ENCODE measurements at regions not wholly inside any gene's neighbourhood (a gene's known extent, or its start where the extent isn't known, plus 50 kb on each side); places are given as distances from the start of the nearest gene placed in this dataset.
"Not testable (repeated sequence)": the region's sequence is repeated elsewhere in the genome, so short reads cannot be mapped to it uniquely, and the experiment has no call there.

DNA sequence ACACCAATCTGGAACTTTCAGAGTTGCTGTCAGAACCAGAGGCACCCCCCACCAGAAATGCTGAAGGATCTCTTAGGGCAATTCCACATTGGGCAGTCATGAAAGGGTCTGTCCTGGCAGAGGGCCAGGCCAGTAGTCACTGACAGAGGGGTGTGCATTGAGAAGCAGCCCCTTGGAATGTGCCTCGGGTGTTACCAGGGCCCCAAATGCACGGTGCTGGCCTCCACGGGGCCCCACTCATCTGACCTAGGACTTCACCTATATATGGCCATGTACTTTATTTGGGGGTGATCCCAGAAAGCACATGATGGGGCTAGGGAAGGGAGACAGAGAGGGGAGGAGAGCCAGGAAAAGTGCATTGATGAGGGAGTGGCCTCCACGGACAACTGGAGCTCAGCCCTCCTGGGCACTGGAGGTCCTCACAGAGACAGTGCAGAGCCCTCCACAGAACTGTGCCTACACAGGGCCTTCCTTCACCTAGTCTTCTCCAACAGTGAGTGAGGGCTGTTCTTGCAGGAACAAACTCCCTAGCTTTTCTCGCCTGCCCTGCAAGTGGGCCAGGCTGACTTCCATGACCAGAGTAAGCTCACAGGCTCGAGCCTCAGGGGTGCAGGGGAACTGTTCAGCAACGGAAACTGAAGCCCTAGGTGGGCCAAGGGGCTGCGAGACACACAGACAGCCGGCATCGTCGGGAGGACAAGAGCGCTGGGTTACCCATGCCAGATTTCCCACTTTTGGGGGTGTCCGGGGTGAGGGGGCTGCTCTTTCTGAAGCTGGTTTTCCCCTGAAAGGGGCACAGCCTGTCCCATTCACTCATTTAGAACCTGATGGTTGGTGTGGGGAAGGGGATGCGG, 136.2 kb downstream of the HMX1 start:
- peak; percentile 6 for DNase-seq (ENCODE audit: low spot score)

DNA sequence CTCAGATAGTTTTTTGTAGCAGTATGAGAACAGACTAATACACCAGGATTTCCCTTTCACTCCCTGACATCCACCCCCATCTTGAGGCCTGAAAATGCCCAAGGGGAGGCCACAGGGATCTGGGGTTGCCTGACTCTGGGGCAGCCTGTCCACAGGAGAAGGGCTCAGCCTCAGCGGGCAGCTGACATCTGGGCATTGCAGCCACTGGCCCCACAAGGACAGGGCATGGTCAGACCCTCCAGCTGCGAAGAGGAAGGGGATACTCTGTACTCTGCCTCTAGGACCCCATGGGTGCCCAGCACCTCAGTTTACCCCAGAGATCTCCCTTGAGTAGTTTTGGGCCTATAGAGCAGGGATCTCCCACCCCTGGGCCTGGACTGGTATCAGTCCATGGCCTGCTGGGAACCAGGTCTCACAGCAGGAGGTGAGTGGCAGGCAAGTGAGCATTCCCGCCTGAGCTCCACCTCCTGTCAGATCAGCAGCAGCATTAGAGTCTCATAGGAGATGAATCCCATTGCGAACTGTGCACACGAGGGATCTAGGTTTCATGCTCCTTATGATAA, 138.9 kb downstream of the HMX1 start:
- DNase-seq (ENCODE audit: low spot score): no peak

DNA sequence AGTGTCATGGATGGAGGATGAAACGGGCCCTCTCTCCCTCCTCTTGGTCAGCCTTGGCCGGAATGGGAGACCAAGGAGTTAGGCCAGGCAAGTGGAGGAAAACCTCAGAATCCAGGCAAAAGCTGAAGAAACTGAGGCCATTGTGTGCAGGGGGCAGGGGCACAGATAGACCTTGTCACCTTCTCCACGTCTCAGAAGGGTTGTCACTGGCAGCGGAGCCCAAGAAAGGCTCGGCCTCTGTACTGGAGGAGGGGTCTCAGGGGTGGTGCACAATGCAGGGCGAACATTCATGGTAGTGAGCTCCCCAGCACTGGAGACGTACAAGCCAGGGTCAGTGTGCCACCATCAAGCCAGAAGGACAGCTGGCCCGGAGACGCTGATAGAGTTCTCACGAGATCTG, 139.5 kb downstream of the CPZ start:
- DNase-seq (ENCODE audit: low spot score): no peak

DNA sequence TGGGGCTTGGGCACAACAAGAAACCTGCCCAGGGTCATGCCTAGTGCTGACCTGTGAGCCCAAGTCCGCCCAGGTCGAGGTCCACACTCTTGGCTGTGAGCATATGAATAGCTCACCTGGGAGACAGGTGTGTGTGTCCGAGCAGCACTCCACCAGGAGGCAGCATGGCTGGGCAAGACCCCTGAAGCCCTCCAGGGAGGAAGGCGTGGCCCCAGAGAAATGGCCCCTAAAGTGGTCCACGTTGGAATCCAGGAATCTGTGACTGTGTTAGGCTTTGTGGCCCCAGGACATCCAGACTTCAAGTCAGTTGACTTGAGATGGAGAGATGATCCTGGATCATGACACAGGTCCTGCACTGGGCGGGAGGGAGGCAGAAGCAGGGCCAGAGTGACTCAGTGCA, 138.8 kb downstream of the CPZ start:
- DNase-seq (ENCODE audit: low spot score): no peak

DNA sequence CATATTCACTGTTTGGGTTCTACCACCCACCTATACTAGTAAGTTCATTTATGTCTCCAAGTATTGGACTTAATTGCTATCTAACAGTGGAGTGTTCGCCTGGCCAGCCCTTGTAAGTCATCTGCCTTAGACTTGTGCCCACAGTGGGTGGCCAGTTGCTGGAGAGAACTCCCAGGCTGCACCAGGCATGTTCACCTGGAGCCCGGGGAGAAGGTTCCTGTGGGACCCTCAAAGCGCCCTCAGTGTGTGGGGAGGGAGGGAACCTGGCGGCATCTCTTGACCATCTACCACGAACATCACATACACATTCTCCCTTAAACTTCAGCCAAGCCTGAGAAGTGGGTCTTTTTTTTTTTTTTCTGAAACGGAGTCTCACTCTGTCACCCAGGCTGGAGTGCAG, 138.1 kb downstream of the CPZ start:
- DNase-seq (ENCODE audit: low spot score): no peak

DNA sequence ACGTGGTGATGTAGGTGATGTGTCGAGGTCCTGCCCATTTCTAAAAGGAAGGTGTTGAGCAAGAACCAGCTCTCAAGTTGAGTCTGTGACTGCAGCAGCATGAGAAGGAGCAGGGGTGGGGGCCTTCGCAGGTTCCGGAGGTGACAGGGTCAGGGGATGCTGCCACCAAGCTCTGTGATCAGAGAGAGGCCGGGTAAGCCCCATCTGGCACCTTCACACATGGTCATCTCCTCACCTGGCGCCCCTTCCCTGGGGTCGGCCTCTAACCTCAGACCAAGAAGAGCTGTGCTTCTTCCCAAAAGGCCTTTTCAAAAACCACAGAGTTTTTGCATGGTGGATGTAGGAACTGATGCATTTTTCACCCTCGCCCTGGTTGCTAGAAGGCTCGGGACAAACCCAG, 137.6 kb downstream of the CPZ start:
- no peak for DNase-seq (ENCODE audit: low spot score)

DNA sequence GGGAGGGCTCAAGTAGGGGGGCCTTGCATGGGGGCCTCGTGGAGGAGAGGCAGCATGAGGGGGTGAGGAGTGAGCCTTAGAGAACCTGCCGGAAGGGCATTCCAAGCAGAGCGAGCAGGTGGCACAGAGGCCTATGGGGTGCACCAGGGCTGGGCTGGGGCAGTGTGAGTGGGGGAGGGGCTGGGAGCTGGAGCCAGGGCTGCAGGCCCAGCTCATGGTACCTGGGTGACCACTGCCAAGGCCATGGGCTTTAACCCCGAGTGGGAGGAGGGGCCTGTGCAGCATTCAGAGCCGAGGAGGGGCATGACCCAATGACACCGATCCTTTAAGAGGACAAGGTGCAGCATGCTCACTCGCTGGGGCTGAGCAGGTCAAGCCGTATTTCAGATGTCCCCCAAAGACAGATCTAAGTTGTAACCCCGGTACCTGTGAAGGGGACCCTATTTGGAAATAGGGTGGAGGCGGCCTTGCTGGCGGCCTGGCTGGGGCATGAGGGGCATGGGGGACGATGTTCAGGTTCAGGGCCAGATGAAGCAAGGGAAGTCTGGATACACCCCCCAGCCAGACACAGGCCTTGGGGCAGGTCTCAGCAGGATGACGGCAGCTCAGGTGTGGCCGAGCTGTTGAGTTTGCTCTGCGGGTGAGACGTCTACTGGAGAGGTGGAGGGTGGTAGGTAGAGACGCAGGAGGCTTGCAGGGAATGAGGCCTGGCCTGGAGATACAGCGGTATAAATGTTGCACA, 137.0 kb downstream of the CPZ start:
- no peak for DNase-seq (ENCODE audit: low spot score)

DNA sequence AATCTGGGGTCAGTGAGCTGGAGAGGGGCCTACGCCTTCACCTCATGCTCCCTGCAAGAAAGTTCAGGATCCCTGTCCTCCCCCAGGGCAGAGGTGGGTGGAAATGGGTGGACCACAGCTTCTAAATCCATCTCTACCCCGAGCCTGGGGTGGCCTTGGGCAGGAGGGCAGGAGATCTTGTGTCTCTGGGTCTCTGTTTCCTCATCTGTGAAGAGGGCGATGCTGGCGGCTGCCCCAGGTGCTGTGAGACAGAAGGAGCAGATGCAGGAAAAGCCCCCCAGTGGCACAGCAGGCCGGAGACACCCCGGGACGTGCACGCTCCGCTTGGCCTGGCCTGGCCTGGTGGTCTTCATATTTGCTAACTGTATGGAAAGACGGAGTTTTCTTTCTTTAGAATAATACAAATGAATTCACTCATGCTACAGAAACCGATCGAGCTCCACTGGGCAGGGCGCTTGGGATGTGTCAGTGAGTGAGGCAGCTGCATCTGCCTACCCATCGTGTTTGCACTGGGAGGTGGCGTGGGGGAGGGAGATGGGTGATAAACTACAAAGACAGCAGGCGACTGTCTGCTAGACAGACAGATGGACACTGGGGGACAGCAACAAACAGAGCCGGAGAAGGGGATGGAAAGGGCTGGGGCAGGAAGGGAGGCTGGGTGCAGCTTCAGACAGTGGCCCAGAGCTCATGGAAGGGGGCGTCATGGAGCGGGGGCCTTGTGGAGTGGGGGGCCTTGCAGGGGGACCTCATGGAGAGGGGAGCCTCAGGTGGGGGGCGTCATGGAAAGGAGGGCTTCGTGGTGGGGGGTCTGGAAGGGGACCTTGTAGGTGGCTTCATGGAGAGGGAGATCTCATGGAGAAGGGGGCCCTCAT, 136.2 kb downstream of the CPZ start:
- DNase-seq (ENCODE audit: low spot score): no peak

DNA sequence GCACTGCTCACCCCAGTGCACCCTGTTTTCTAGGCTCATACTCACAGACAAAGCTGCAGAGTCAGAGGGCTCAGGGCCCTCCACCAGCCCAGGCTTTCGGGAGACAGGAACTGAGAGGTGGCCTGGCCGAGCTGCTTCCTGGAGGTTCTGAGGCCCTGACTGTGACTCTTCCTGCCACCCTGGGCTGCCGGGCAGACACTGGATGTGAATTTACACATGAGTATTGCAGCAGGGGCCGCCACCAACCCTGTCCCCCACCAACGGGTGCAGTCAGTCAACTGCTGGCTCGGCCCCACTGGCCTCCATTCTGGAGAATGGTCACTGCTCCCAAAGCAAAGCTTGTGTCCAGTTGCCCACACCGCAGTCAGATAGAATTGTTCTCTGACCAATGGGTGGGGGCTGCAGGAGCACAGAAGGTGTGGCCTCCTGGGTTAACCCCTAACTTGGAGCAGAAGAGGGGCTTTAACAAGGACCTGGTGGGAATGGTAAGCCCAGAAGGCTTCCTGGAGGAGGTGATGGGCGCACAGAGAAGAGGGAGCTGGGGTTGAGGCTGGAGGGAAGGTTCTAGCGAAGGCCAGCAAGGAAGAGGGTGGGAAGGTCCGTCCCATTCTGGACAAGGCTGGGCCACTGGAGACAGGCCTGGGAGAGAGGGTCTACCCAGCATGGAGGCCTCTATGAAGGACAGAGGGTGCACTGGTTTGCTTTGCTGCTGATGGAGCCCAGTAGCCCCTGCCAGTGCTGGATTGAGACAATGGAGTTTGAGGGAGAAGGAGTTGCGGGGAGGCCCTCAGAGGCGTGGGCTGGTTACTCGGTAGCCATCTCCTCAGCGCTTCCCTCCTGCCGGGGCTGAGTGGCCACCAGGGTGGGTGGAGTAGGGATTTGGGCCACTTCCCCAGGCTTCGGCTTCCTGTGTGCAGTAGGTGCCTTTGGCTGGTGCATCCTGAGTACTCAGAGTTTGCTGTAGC, 135.3 kb downstream of the CPZ start:
- no peak for DNase-seq (ENCODE audit: low spot score)

DNA sequence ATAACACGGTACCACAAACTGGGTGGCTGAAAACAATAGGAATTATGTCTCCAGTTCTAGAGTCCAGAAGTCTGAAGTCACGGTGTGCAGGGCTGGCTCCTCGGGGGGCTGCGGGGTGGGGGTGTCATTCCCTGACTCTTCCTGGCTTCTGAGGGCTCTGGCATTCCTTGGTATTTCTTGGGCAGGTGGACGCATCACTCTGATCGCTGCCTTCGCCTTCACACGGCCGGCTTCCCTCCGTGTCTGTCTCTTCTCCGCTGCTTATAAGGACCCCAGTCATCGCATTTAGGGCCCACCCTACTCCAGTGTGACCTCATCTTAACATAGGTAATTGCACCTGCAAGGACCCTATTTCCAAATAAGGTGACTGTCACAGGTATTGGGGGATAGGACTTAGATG, 134.6 kb downstream of the CPZ start:
- DNase-seq (ENCODE audit: low spot score): no peak

DNA sequence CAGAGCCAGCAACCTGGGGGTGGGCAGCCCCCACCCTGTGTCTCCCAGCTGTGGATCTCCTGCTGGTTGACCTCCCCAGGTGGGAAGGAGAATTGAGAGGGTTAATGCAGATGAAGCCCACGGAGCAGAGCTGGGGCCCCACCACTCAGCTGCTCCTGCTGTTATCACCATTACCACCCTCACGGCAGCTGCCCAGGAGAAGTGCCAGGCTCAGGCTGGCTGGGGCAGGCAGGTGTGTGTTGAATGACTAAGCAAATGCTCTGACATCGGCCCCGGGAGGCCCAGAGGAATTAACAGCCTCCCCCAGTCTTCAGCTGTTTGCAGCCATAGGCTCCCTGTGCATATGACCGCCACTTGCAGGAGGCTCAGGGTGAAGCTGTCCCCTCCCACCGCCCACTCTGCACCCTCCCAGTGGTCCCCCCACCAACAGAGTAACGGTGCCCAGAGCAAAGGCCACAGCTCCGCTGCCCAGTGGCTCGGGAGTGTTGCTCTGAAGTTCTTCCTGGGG, 133.8 kb downstream of the CPZ start:
- DNase-seq (ENCODE audit: low spot score): no peak

DNA sequence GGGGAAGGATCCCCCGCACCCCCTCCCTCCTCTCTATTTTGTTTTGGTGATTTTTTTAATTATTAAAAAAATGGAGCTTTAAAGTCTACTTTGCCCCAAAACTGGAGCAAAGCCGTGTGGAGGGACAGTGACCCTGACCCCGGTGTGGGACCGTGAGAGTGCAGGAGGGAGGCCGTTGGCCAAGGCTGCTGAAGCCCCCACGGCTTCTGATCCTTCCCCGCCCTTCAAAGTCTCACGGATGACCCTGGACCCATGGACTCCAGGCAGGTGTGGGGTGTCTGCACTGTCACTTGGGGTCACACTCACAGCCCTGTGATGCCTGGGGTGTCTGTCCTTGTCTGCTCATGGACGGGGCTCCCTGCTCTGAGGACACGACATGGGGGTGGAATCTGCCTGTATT, 133.3 kb downstream of the CPZ start:
- no peak for DNase-seq (ENCODE audit: low spot score)

DNA sequence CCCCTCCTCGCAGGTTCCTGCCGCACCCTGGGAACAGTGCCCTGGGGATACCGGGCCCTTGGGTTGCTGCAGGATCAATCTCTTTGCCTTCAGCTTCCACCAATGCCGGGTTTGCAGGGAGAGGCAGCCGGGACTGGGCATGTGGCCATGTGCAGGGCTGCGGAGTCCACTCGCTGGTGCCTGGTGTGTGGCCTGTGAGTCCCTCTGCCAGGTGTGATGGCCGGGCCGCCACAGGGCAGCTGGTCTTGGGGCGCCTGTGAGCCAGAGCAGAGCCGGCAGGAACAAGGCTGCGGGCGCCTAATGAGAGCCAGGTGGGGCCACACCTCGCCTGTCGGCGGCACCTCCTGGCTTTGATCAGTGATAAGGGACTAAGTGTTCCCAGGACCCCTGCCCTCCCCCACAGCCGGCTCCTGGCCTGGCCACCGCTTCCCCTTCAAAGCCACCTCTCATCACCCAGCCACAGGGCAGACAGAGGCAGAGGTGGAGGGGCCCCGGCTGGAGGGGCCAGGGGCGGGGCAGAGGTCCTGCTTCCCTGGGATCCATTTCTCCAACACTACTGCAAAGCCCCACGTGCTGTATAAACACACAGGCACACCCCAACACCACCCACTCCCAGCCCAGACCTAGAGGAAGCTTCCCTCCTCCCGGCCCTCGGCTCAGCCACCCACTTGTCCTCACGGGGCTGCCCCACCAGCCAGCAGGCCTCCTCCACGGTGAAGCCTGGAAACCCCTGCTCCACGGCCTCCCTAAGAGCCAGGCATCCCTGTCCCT, 132.7 kb downstream of the CPZ start:
- DNase-seq (ENCODE audit: low spot score): no peak

DNA sequence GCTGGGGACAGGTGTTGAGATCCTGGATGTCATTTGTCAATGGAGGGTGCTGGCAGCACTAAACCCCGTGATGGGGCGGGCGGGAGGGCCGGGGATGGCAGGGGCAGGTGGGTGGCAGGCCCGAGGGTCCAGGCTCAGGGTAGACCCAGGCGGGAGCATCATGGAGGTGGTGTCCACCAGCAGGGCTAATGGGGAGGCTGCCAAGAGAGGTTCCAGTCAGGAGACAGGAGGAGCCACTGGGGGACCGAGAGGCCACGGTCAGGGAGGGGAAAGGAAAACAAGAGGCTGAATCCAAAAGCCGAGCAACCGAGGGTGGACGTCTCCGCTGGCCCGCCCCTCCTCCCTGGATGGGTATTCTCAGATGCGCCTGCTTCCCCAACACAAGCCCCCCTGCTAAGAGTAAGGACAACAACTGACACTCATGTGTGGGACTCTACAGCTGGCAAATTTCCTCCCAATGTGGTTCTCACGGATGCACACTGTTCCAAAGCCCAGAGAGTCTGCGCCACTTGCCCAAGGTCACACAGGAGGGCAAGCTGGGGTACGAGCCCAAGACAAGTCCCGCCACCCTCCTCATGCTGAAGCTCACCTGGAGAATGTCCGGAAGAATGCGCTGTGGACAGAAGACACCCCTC, 132.0 kb downstream of the CPZ start:
- DNase-seq (ENCODE audit: low spot score): no peak

DNA sequence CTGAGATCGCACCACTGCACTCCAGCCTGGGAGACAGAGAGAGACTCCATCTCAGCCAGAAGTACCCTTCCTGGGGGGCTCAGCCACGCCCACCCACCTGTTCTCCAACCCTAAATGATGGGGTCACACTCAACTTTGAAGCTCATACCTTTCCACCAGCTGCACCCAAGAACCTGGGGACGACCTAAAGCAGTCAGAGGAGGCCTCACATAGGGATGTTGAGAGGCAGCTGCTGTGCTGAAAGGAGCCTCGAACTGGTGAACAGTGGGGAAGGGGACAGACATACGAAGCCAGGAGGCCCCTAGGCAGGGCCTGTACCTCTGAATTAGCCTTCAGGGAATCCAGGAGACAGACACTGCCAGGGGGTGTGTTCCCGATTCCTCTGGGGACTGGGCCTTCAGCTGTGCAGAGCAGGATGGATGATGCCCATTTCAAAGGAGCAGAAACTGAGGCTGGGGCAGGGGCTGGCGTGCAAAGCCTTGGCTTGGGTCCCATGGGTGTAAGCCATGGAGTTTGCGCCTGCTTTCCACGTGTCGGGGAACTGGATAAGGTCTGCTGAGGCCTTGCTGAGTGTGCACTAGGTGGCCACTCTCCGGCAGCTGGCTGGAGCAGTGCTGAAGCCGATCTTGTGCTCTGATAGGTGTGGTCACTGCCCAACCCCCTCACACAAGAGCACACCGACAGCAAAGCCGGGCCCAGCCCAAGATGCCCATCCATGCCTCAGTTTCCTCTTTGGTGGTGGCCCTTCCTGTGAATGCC, 130.8 kb downstream of the CPZ start:
- no peak for DNase-seq (ENCODE audit: low spot score)

DNA sequence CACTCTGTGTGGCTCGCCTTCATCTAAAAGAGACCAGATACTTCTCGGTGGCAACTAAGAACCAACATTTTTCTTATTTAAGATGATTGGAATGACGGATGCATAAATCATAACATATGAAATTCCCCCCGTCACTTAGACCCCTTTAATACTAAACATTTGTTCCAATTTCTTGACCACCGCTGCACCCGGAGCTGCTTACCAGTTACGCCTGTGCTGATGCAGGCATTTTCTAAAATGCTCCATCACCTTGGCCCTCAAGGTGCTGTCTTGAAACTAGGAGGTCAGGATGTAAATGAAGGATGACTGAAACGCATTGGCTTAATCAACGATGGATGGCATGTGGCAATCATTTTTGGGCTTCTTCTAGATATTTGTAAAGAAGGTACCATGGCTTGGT, 130.0 kb downstream of the CPZ start:
- no peak for DNase-seq (ENCODE audit: low spot score)

DNA sequence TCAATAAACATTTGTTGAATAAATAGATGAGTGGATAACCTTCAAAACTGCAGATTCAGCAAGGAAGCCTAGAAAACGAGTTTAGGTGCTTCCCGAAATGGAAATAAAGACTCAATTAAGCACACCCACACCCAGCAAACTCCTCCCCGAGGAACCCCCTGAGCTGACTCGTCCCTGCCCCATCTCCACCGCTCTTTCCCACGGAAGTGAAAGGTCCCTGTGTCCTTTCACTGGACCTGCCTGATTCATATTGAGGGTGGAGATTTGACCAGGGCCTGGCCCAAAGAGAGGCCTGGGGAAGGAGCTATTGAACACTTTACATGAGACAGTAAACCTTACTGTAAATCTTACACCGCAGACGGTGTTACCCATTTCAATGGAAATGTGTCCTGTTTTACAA, 129.1 kb downstream of the CPZ start:
- no peak for DNase-seq (ENCODE audit: low spot score)

DNA sequence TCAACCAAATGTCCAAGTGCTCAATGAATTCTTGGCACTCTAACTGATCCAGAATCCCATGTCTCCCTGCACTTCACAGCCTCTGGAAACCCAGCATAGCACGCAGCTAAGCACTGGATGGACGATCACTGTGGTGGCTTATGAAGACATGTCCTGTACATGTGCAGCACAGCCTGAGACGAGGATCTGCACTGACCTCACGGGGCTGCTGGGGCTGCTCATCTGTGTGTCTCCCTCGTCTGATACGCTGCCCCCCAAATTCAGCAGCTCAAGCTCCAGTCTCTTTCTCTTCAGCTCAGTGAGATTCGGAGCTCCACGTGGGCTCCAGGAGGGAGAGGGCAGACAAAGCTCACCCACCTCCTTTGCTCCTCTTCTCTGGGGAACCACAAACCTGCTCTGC, 126.9 kb downstream of the CPZ start:
- DNase-seq (ENCODE audit: low spot score): no peak

DNA sequence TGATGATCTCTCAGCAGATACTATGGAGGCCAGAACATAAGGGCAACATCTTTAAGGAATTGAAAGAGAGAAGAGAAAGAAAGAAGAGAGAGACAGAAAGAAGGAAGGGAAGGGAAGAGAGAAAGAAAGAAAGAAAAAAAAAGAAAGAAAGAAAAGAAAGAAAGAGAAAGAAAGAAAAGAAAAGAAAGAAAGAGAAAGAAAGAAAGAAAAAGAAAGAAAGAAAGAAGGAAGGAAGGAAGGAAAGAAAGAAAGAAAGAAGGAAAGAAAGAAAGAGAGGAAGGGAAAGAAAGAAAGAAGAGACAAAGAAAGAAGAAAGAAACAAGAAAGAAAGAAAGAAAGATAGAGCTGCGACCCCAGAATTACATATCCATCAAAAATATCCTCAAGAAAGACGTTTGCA, 124.9 kb downstream of the CPZ start:
- not testable (repeated sequence) for DNase-seq (ENCODE audit: low spot score)

Measured in mucosa of gallbladder (tissue), 1 donor.